ENCODE measurements at regions not wholly inside any gene's neighbourhood (a gene's known extent, or its start where the extent isn't known, plus 50 kb on each side); places are given as distances from the start of the nearest gene placed in this dataset.

DNA sequence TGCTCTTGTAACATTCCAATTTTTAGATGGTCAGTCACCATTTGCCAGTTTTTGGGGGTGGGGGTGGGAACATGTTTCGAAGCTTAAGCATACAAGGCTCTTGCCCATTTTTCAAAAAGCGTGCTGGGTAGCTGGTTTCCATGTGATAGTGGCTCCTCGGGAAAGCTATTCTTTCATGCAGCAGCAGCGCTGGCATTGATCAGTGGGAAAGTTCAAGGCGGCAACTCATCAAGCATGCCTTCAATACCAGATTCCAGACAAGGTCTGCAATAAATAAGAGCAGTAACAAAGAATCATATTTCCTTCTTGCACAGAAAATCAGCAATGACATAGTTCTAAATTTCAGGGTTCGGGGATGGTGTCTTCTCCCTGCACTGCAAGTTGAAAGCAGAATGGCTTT is 133.5 kb upstream of the ONECUT1 start:
- no peak for DNase-seq (ENCODE audit: low read depth in 3 of 3, low spot score in 1 of 3)

GRCh38 chr15:52922871-52923270 is 132.7 kb upstream of the ONECUT1 start:
- no peak for DNase-seq (ENCODE audit: low read depth in 3 of 3, low spot score in 1 of 3)

- DNase-seq (ENCODE audit: low read depth in 3 of 3, low spot score in 1 of 3) = no peak
These were observed 122.0 kb upstream of the ONECUT1 start for GRCh38 chr15:52912172-52912571.

DNA sequence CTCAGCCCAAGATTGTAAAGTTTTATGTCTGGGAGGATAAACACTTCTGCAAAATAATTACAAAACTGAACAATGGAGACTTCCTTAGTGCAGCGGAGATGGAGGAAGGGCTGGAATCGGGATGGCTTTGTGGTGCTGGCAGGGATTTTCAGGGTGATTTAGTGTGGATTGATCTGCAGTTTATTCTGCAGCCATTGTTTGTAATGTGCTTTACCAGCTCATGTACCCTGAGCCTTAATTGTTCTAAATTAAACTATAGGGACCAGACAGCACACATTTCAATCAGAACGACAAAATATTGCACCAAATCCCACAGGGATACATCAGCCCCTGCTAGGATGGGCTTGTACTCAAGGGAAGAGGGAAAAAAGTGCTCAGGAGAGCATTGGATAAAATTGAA is 103.2 kb upstream of the ONECUT1 start:
- no peak for DNase-seq (ENCODE audit: low read depth in 3 of 3, low spot score in 1 of 3)

DNA sequence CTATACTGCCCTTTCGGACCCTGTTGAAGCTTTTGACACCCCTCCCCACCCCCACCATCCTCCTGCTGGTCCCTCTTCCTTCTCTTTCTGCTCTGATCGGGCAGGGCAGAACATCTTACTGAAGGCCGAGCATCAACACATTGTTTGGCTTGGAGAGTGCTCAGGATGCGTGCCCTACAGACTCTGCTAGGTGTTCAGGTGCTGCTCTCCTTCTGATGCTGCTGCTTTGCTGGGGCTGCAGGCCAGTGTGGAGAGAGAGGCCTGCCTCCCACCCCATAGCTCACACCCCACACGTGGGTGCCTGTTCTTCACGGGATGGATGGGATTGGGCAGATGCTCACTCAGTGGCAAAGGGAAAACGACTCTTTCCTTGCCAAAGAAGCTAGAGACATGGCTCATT is 89.8 kb upstream of the ONECUT1 start:
- no peak for DNase-seq (ENCODE audit: low read depth in 3 of 3, low spot score in 1 of 3)

DNA sequence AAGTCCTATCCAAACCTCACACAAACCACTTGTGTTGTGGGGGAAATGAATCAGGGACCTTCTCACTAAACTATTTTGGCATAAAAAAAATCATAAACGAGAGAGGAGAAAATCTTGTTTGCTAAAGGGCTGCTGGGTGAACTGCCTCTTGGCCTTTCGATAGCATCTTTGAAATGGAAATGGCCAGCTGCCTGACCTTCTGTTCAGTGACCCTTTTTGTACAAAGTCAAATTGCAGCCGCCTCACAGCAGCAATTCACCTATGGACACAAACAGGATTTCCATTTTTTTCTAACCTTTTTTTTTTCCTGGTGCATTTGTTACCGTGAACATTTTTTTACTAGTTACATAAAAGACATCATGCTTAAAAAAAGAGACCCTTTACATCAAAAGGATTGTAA is 89.0 kb upstream of the ONECUT1 start:
- DNase-seq (ENCODE audit: low read depth in 3 of 3, low spot score in 1 of 3) = no peak

GRCh38 chr15:52876991-52877663 is 87.0 kb upstream of the ONECUT1 start:
- no peak for DNase-seq (ENCODE audit: low read depth in 3 of 3, low spot score in 1 of 3)

DNA sequence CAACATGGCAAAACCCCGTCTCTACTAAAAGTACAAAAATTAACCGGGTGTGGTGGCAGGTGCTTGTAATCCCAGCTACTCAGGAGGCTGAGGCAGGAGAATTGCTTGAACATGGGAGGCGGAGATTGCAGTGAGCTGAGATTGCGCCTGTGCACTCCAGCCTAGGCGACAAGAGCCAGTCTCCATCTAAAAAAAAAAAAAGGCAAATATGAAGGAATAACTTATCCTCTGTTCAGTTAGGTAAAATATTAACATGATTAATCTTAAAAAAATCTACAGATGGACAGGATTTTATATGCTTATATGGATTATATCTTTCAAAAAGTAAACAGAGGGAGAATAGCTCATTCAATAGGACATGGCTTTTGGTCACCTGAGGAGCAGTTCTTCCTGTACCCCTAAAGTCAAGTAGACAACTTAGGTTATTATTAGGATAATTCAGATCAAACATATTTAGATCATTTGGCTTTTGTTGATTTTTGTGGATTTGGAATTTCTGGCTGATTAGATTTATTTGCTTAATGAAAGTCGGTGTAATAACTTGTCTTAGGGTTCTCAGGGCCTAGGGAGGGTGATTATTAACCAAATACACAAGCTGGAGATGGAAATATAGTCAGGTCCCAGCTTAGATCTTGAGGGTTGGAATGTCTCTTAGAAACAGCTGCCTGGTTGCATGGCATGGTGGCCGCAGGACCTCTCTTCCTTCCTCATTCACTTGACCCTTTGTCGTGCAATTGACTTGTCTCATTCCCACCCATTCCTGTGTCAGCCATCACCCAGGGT is 82.1 kb upstream of the ONECUT1 start:
- no peak for DNase-seq (ENCODE audit: low read depth in 3 of 3, low spot score in 1 of 3)

GRCh38 chr15:52870015-52870414 is 79.9 kb upstream of the ONECUT1 start:
- no peak for DNase-seq (ENCODE audit: low read depth in 3 of 3, low spot score in 1 of 3)

DNA sequence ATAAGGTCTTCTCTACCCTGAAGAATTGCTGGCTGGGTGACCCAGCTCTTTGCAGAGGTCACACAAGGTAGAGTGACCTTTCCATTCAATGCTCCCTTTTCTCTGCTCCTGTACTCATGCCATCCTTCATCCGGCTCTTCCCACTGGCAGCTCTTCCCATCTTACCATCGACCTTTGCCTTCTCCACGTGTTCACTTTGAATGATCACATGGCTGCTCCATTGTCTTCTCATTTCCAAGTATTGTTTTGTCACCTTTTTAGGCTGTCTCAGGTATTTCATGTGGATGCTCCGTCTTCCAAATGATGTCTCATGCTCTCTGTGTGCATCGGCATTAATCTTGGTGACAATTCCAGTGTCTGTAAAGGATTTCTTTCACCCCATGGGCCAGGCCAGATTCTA is 76.6 kb upstream of the ONECUT1 start:
- no peak for DNase-seq (ENCODE audit: low read depth in 3 of 3, low spot score in 1 of 3)

GRCh38 chr15:52862677-52863076 is 72.5 kb upstream of the ONECUT1 start:
- DNase-seq (ENCODE audit: low read depth in 3 of 3, low spot score in 1 of 3) = no peak

- no peak for DNase-seq (ENCODE audit: low read depth in 3 of 3, low spot score in 1 of 3)
These were observed 68.6 kb upstream of the ONECUT1 start for GRCh38 chr15:52858782-52859176.

DNA sequence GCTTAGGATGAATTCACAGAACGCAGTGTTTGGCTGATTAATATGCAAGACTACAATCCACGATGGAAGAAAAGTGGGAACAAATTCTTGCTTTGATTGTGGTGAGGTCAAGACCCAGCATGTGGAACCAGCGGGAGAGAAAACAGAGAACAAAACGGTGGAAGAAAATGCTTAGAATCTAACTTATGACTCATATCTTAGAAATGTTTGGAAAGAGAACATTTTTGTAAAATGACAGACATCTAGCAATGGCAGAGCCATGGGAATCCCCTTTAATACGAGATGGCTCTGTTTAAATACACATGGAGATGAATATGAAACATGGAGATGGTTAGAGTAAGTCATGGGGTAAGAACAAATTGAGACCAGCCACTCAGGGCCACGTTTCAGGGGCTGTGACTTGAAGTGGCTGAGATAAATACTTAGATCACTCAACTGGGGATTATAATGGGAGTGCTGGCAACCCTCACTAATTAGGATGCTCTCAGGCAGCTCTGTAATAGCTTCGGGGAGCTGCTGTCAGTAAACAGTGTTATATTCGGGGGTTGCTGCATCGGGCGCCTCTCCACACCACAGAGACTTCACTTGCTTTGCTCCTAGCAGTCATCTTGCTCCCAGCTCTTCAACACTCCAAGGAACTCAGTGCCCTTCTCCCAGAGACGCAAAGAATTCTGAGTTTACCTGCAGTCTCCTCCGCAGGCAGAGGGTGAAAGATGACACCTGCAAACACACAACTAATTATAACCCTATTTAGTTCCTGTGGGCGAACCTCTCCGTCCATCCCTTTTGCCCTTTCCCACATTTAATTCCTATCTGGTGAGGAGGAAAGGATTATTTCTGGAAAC is 68.0 kb upstream of the ONECUT1 start:
- no peak for DNase-seq (ENCODE audit: low read depth in 3 of 3, low spot score in 1 of 3)

DNA sequence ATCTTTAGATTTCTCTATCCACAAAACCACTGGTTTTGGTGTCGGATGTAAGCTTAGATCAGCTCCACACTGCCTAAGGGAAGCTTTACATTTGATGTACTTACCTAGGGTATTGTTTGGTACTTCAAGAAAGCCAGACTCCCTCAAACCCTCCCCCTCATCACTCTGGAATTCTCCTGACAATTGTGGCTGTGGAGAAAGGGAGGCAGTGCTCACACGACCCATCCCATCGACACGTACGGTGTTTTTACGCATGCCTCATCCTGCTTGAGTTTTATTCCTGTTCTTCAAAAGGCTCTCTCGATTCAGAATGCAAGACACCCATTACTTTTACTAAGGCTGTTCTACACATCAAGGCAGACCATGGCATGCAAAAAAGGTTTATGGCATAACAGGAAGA is 67.3 kb upstream of the ONECUT1 start:
- no peak for DNase-seq (ENCODE audit: low read depth in 3 of 3, low spot score in 1 of 3)

DNA sequence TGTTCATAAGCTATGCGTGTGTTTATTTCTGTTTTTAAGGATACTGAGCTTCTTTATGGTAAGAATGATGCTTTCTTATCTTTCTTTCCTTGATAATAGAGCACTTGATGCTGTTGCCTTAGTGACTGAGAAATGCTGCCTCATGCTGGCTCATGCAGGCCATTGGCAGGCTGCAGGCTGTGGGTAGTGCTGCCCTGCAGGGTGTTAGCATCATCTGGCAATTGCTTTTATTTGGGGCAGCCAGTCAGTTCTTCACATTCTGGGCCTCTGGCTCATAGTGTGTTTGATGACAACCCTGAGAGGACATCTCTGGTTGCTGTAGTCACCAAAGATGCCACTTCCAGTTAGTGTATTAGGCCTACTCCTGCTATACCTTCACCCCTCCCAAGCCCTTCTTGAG is 66.2 kb upstream of the ONECUT1 start:
- DNase-seq (ENCODE audit: low read depth in 3 of 3, low spot score in 1 of 3) = no peak

GRCh38 chr15:52855157-52855556 is 65.0 kb upstream of the ONECUT1 start:
- no peak for DNase-seq (ENCODE audit: low read depth in 3 of 3, low spot score in 1 of 3)

GRCh38 chr15:52844823-52845222 is 54.7 kb upstream of the ONECUT1 start:
- DNase-seq (ENCODE audit: low read depth in 3 of 3, low spot score in 1 of 3) = no peak
